Breast epithelium (tissue), 4 donors: ENCODE measurements at regions not wholly inside any gene's neighbourhood (a gene's known extent, or its start where the extent isn't known, plus 50 kb on each side); places are given as distances from the start of the nearest gene placed in this dataset.
"Not testable (repeated sequence)": the region's sequence is repeated elsewhere in the genome, so short reads cannot be mapped to it uniquely, and the experiment has no call there.

Experiments used
- DNase-seq, 2 donors: peaks; one replicate each; pipeline ENCODE4 v3.0.0-alpha.2; 2019; ENCODE audit warnings: low spot score in 2 of 2
- H3K27ac ChIP-seq, 2 donors: fragments of 200-600 bp; sonication (generic) in 1 of 2; one replicate each; pipeline ENCODE4 v1.5.1; 2016 to 2019; ENCODE audit warnings: mild to moderate bottlenecking in 1 of 2
- H3K27me3 ChIP-seq, 2 donors: fragments of 200-600 bp; sonication (generic) in 1 of 2; one replicate each; pipeline versions ENCODE4 v1.5.1 to v1.6.0; 2017 to 2019; ENCODE audit warnings: control low read depth in 1 of 2, mild to moderate bottlenecking in 1 of 2
- H3K36me3 ChIP-seq: fragments of 200-600 bp; one replicate; pipeline ENCODE4 v1.5.1; 2019
- H3K4me1 ChIP-seq, 2 donors: fragments of 200-600 bp; sonication (generic); one replicate each; pipeline ENCODE4 v1.5.1; 2016 to 2019; ENCODE audit warnings: control low read depth in 1 of 2
- H3K4me3 ChIP-seq, 3 donors: fragments of 200-600 bp; sonication (generic); 1 replicate in 2 of 3; 2 replicates in 1 of 3; pipeline ENCODE4 v1.5.1; 2016 to 2019; ENCODE audit warnings: mild to moderate bottlenecking in 3 of 3, moderate library complexity in 2 of 3
- H3K9me3 ChIP-seq, 2 donors: fragments of 200-600 bp; sonication (generic) in 1 of 2; one replicate each; pipeline ENCODE4 v1.5.1; 2016 to 2019; ENCODE audit warnings: control low read depth in 1 of 2
- POLR2A ChIP-seq: fragments of 450-650 bp; IDR thresholded peaks from one replicate; pipeline ENCODE4 v1.6.1; 2016; ENCODE audit warnings: antibody characterized with exemption, mild to moderate bottlenecking, moderate library complexity
- POLR2AphosphoS5 ChIP-seq, 3 donors: sonication (generic); formaldehyde crosslinking; IDR thresholded peaks; one replicate each; pipeline ENCODE4 v1.6.1; 2017; ENCODE audit warnings: antibody characterized with exemption in 3 of 3
- intact Hi-C: fragments of 100-400 bp; cut with DNase I; formaldehyde crosslinking; loops from one replicate; pipeline ENCODE4 v1.15.1; 2023; ENCODE audit warnings: low total_unique reads
- TF ChIP-seq, protein P1 (sequence below), 3 donors: fragments of 450-650 bp; IDR thresholded peaks; one replicate each; pipeline ENCODE4 v1.5.1; 2016 to 2017; ENCODE audit warnings: antibody characterized with exemption in 3 of 3, mild to moderate bottlenecking in 3 of 3, moderate library complexity in 3 of 3

- no peak overlapping the region for H3K4me3 ChIP-seq
- no peaks in the 10 kb centered on the region for H3K4me1 ChIP-seq
- no peaks in the 10 kb centered on the region for H3K27me3 ChIP-seq
- H3K27ac ChIP-seq: no peak overlapping the region
- H3K9me3 ChIP-seq: no peaks in the 10 kb centered on the region
- no peak for DNase-seq
- TF ChIP-seq, protein P1, sequence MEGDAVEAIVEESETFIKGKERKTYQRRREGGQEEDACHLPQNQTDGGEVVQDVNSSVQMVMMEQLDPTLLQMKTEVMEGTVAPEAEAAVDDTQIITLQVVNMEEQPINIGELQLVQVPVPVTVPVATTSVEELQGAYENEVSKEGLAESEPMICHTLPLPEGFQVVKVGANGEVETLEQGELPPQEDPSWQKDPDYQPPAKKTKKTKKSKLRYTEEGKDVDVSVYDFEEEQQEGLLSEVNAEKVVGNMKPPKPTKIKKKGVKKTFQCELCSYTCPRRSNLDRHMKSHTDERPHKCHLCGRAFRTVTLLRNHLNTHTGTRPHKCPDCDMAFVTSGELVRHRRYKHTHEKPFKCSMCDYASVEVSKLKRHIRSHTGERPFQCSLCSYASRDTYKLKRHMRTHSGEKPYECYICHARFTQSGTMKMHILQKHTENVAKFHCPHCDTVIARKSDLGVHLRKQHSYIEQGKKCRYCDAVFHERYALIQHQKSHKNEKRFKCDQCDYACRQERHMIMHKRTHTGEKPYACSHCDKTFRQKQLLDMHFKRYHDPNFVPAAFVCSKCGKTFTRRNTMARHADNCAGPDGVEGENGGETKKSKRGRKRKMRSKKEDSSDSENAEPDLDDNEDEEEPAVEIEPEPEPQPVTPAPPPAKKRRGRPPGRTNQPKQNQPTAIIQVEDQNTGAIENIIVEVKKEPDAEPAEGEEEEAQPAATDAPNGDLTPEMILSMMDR (IDR thresholded peaks at IDR 0.05): no peak
- no peak for TF ChIP-seq POLR2AphosphoS5 (IDR thresholded peaks at IDR 0.05)
- no peak for TF ChIP-seq POLR2A
- H3K36me3 ChIP-seq: no peaks in the 10 kb centered on the region
- intact Hi-C loops: no loop called here
These were observed 53.3 kb upstream of the CYLC2 start for GRCh38 chr9:102941868-102942267.

GRCh38 chr9:102922526-102922925 is 72.6 kb upstream of the CYLC2 start:
- Histone ChIP-seq H3K27ac (no peak overlapping the region), H3K4me1 (no peaks in the 10 kb centered on the region), H3K36me3 (no peaks in the 10 kb centered on the region), H3K9me3 (peaks cover 0 to 4% of the 10 kb centered on the region in 2 donors), H3K27me3 (no peaks in the 10 kb centered on the region), H3K4me3 (no peak overlapping the region)
- no peak for DNase-seq
- no peak for TF ChIP-seq POLR2AphosphoS5 (IDR thresholded peaks at IDR 0.05)
- intact Hi-C loops: no loop called here

DNA sequence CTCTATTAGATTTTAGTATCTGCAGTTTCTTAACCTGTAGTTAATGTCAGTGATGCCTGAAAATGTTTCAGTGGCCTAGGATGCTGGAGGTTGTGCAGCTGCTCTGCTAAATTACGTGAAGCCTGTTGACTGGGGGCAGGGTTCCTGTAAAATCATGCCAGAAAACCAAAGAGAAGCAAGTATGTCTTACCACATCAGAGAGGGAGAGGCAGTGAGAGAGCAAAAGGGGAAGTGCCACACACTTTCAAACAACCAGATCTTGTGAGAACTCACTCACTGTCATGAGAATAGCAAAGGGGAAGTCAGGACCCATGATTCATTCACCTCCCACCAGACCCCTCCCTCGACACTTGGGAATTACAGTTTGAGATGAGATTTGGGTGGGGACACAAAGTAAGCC is 83.9 kb upstream of the CYLC2 start:
- Histone ChIP-seq H3K27me3 (no peaks in the 10 kb centered on the region), H3K4me3 (no peak overlapping the region), H3K9me3 (no peaks in the 10 kb centered on the region), H3K27ac (no peak overlapping the region), H3K36me3 (no peaks in the 10 kb centered on the region), H3K4me1 (no peaks in the 10 kb centered on the region)
- TF ChIP-seq, protein P1 (IDR thresholded peaks at IDR 0.05): no peak
- TF ChIP-seq POLR2AphosphoS5 (IDR thresholded peaks at IDR 0.05) (no peak), POLR2A (no peak)
- DNase-seq: no peak
- intact Hi-C loops: no loop called here

DNA sequence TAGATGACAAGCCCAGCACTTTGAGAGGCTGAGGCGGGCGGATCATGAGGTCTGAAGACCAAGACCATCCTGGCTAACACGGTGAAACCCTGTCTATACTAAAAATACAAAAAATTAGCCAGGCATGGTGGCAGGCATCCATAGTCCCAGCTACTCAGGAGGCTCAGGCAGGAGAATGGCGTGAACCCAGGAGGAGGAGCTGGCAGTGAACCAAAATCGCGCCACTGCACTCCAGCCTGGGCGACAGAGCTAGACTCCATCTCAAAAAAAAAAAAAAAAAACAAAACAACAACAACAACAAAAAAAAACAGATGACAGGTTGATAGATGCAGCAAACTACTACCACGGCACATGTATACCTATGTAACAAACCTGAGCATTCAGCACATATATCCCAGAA is 89.3 kb upstream of the CYLC2 start:
- H3K4me1 ChIP-seq, H3K36me3 ChIP-seq, H3K27ac ChIP-seq, H3K4me3 ChIP-seq, intact Hi-C loops, DNase-seq, H3K27me3 ChIP-seq: not testable (repeated sequence)
- peaks cover 5 to 26% of the 10 kb centered on the region in 2 donors for H3K9me3 ChIP-seq

DNA sequence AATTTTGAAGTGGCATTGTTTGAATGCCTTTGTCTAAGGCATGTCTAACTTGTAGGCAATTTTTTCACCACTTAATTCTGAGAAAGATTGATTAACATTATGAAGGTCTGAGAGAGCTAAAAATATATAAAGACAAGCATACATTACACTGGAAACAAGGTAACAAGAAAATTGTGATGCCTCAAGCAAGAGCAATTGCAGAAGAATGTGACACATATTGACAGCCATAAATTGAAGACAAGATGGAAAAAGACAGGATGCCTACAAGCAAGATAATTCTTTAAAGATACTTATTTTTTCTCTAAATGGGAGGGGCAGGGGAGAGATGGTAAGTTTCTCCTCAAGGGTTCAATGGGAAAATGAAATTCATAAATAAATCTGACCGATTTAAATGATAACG is 103.1 kb upstream of the CYLC2 start:
- Histone ChIP-seq H3K27me3 (no peaks in the 10 kb centered on the region), H3K27ac (no peak overlapping the region), H3K9me3 (no peaks in the 10 kb centered on the region), H3K4me3 (no peak overlapping the region), H3K36me3 (no peaks in the 10 kb centered on the region), H3K4me1 (no peaks in the 10 kb centered on the region)
- no peak for DNase-seq
- intact Hi-C loops: no loop called here
- TF ChIP-seq POLR2AphosphoS5 (IDR thresholded peaks at IDR 0.05): no peak
- TF ChIP-seq, protein P1 (IDR thresholded peaks at IDR 0.05): no peak

GRCh38 chr9:102888747-102889146 is 106.4 kb upstream of the CYLC2 start:
- DNase-seq, H3K9me3 ChIP-seq, H3K4me1 ChIP-seq, intact Hi-C loops, H3K27ac ChIP-seq, H3K36me3 ChIP-seq, H3K27me3 ChIP-seq, H3K4me3 ChIP-seq: not testable (repeated sequence)

DNA sequence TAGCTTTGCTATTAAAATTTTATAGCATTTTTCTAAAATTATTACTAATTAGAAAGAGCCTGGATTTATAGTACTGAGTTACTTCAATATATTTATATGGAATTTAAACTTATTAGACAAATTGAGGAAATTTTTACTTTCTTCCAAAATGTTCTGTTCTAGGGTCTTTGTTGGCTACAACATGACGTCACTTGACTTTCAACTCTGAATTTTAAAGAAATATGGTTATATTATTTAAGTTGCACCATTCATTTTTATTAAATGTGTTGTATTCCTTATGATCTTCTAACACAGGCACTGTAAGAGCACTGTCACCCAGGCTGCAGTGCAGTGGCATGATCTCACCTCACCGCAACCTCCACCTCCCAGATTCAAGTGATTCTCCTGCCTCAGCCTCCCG is 119.4 kb upstream of the CYLC2 start:
- intact Hi-C loops: no loop called here

More for the DNA sequence above, 119.4 kb upstream of the CYLC2 start:
- Histone ChIP-seq H3K4me1 (no peaks in the 10 kb centered on the region), H3K4me3 (no peak overlapping the region), H3K27ac (no peak overlapping the region), H3K9me3 (no peaks in the 10 kb centered on the region), H3K36me3 (no peaks in the 10 kb centered on the region), H3K27me3 (no peaks in the 10 kb centered on the region)
- no peak for DNase-seq
- TF ChIP-seq, protein P1 (IDR thresholded peaks at IDR 0.05): no peak
